Activated naive CD8-positive, alpha-beta T cell treated with anti-CD3 and anti-CD28 coated beads, Interleukin-2, amount 10 ng/mL, durations not matched to agents 7 days and 5 days (primary cell): ENCODE measurements at regions not wholly inside any gene's neighbourhood (a gene's known extent, or its start where the extent isn't known, plus 50 kb on each side); places are given as distances from the start of the nearest gene placed in this dataset.
A peak's percentile ranks its signal among the peaks of the same experiment; 100 is the strongest.
"Not testable (repeated sequence)": the region's sequence is repeated elsewhere in the genome, so short reads cannot be mapped to it uniquely, and the experiment has no call there.

Experiments
- ATAC-seq: fragments of 150-1000 bp; cut with Tn5 transposase; one replicate; pipeline ENCODE4 v1.10.0; 2021; ENCODE audit warnings: low read depth, moderate library complexity
- POLR2A ChIA-PET: fragments of 350-600 bp; sonication (Branson Sonifier 250); formaldehyde crosslinking; loops from one replicate; lab custom pipeline; 2021; ENCODE audit warnings: antibody characterized with exemption; lab: Charles Lee
- DNase-seq: peaks from one replicate; pipeline ENCODE4 v3.0.0; 2021
- H3K27ac Mint-ChIP-seq: one replicate; pipeline ENCODE4 v1.8.0; 2022; ENCODE audit warnings: mild to moderate bottlenecking, mixed read lengths
- H3K27me3 Mint-ChIP-seq: one replicate; pipeline ENCODE4 v1.8.0; 2022; ENCODE audit warnings: mild to moderate bottlenecking, moderate library complexity, mixed read lengths
- H3K36me3 Mint-ChIP-seq: one replicate; pipeline ENCODE4 v1.8.0; 2021; ENCODE audit warnings: mild to moderate bottlenecking, mixed read lengths
- H3K4me1 Mint-ChIP-seq: one replicate; pipeline ENCODE4 v1.8.0; 2021; ENCODE audit warnings: mixed read lengths
- H3K4me3 Mint-ChIP-seq: one replicate; pipeline ENCODE4 v1.8.0; 2022; ENCODE audit warnings: mild to moderate bottlenecking, moderate library complexity, mixed read lengths
- H3K9me3 Mint-ChIP-seq: one replicate; pipeline ENCODE4 v1.8.0; 2021; ENCODE audit warnings: mixed read lengths

- H3K27me3 Mint-ChIP-seq, result peaks cover 3% of the 10 kb centered on the region
- no peak for ATAC-seq
- no peaks in the 10 kb centered on the region for H3K9me3 Mint-ChIP-seq
- no peak for DNase-seq
- POLR2A ChIA-PET, result no interaction called here
- no peak overlapping the region for H3K4me3 Mint-ChIP-seq
- no peak overlapping the region for H3K27ac Mint-ChIP-seq
- H3K4me1 Mint-ChIP-seq, result no peaks in the 10 kb centered on the region
- H3K36me3 Mint-ChIP-seq, result no peaks in the 10 kb centered on the region
Observed at GRCh38 chr2:58475756-58476155, 234.6 kb upstream of the FANCL start.

GRCh38 chr2:58473165-58473564 lies 232.0 kb upstream of the FANCL start:
- ATAC-seq, result no peak
- no peak overlapping the region for H3K4me3 Mint-ChIP-seq
- H3K27ac Mint-ChIP-seq, result no peak overlapping the region
- H3K9me3 Mint-ChIP-seq, result no peaks in the 10 kb centered on the region
- POLR2A ChIA-PET, result no interaction called here
- H3K4me1 Mint-ChIP-seq, result no peaks in the 10 kb centered on the region
- peaks cover 3% of the 10 kb centered on the region for H3K27me3 Mint-ChIP-seq
- DNase-seq, result no peak
- H3K36me3 Mint-ChIP-seq, result no peaks in the 10 kb centered on the region

GRCh38 chr2:58466804-58467203 lies 225.7 kb upstream of the FANCL start:
- peaks cover 2% of the 10 kb centered on the region for H3K4me1 Mint-ChIP-seq
- H3K27ac Mint-ChIP-seq, result no peak overlapping the region
- no peak for DNase-seq
- POLR2A ChIA-PET, result no interaction called here
- ATAC-seq, result no peak
- no peaks in the 10 kb centered on the region for H3K36me3 Mint-ChIP-seq
- H3K4me3 Mint-ChIP-seq, result no peak overlapping the region
- H3K9me3 Mint-ChIP-seq, result no peaks in the 10 kb centered on the region
- no peaks in the 10 kb centered on the region for H3K27me3 Mint-ChIP-seq

- H3K36me3 Mint-ChIP-seq, H3K27ac Mint-ChIP-seq, H3K27me3 Mint-ChIP-seq, POLR2A ChIA-PET, H3K9me3 Mint-ChIP-seq, DNase-seq, H3K4me1 Mint-ChIP-seq, H3K4me3 Mint-ChIP-seq, ATAC-seq: not testable (repeated sequence)
Observed at GRCh38 chr2:58466021-58466420, 224.9 kb upstream of the FANCL start.

- ATAC-seq (no peak), DNase-seq (no peak)
- no peak overlapping the region for H3K4me3 Mint-ChIP-seq
- POLR2A ChIA-PET, result no interaction called here
- H3K27ac Mint-ChIP-seq, result no peak overlapping the region
- no peaks in the 10 kb centered on the region for H3K9me3 Mint-ChIP-seq
- H3K36me3 Mint-ChIP-seq, result no peaks in the 10 kb centered on the region
- H3K4me1 Mint-ChIP-seq, result no peaks in the 10 kb centered on the region
- H3K27me3 Mint-ChIP-seq, result peaks cover 7% of the 10 kb centered on the region
Observed at GRCh38 chr2:58460670-58461069, 219.5 kb upstream of the FANCL start.

- POLR2A ChIA-PET, result no interaction called here
- DNase-seq, result no peak
- Mint-ChIP-seq H3K9me3 (no peaks in the 10 kb centered on the region), H3K27me3 (peaks cover 14% of the 10 kb centered on the region), H3K4me3 (no peak overlapping the region), H3K4me1 (peaks cover 5% of the 10 kb centered on the region), H3K36me3 (no peaks in the 10 kb centered on the region), H3K27ac (no peak overlapping the region)
- ATAC-seq, result no peak
Observed at GRCh38 chr2:58449286-58450010, 208.3 kb upstream of the FANCL start.

- no peak overlapping the region for H3K4me3 Mint-ChIP-seq
- H3K4me1 Mint-ChIP-seq, result peaks cover 5% of the 10 kb centered on the region
- no peaks in the 10 kb centered on the region for H3K9me3 Mint-ChIP-seq
- POLR2A ChIA-PET, result no interaction called here
- DNase-seq (no peak), ATAC-seq (no peak)
- H3K27ac Mint-ChIP-seq, result no peak overlapping the region
- no peaks in the 10 kb centered on the region for H3K36me3 Mint-ChIP-seq
- H3K27me3 Mint-ChIP-seq, result peaks cover 17% of the 10 kb centered on the region
Observed at GRCh38 chr2:58448845-58449244, 207.7 kb upstream of the FANCL start.

- peak; percentile 33 for DNase-seq
- Mint-ChIP-seq H3K27me3 (peaks cover 22% of the 10 kb centered on the region), H3K4me1 (peaks cover 5% of the 10 kb centered on the region), H3K27ac (no peak overlapping the region), H3K9me3 (no peaks in the 10 kb centered on the region), H3K4me3 (no peak overlapping the region), H3K36me3 (no peaks in the 10 kb centered on the region)
- no peak for ATAC-seq
- POLR2A ChIA-PET, result no interaction called here
Observed at GRCh38 chr2:58448065-58448507, 207.0 kb upstream of the FANCL start.

- no peaks in the 10 kb centered on the region for H3K36me3 Mint-ChIP-seq
- H3K4me1 Mint-ChIP-seq, result peaks cover 5% of the 10 kb centered on the region
- ATAC-seq (no peak), DNase-seq (no peak)
- peaks cover 24% of the 10 kb centered on the region for H3K27me3 Mint-ChIP-seq
- POLR2A ChIA-PET, result no interaction called here
- H3K4me3 Mint-ChIP-seq, result no peak overlapping the region
- no peaks in the 10 kb centered on the region for H3K9me3 Mint-ChIP-seq
- no peak overlapping the region for H3K27ac Mint-ChIP-seq
Observed at GRCh38 chr2:58447586-58447985, 206.5 kb upstream of the FANCL start.

GRCh38 chr2:58441643-58442042 lies 200.5 kb upstream of the FANCL start:
- no peak overlapping the region for H3K27ac Mint-ChIP-seq
- H3K4me3 Mint-ChIP-seq, result no peak overlapping the region
- H3K36me3 Mint-ChIP-seq, result no peaks in the 10 kb centered on the region
- no peaks in the 10 kb centered on the region for H3K9me3 Mint-ChIP-seq
- POLR2A ChIA-PET, result no interaction called here
- no peaks in the 10 kb centered on the region for H3K4me1 Mint-ChIP-seq
- peaks cover 36% of the 10 kb centered on the region for H3K27me3 Mint-ChIP-seq
- DNase-seq, result no peak
- ATAC-seq, result no peak

GRCh38 chr2:58436872-58437271 lies 195.7 kb upstream of the FANCL start:
- no peak overlapping the region for H3K4me3 Mint-ChIP-seq
- H3K36me3 Mint-ChIP-seq, result no peaks in the 10 kb centered on the region
- no peak overlapping the region for H3K27ac Mint-ChIP-seq
- H3K27me3 Mint-ChIP-seq, result peaks cover 32% of the 10 kb centered on the region
- no peak for DNase-seq
- POLR2A ChIA-PET, result no interaction called here
- ATAC-seq, result no peak
- no peaks in the 10 kb centered on the region for H3K4me1 Mint-ChIP-seq
- no peaks in the 10 kb centered on the region for H3K9me3 Mint-ChIP-seq

GRCh38 chr2:58435246-58435645 lies 194.1 kb upstream of the FANCL start:
- Mint-ChIP-seq H3K27ac (no peak overlapping the region), H3K9me3 (no peaks in the 10 kb centered on the region), H3K4me1 (no peaks in the 10 kb centered on the region), H3K36me3 (no peaks in the 10 kb centered on the region), H3K4me3 (no peak overlapping the region), H3K27me3 (peaks cover 31% of the 10 kb centered on the region)
- ATAC-seq, result no peak
- POLR2A ChIA-PET, result no interaction called here
- DNase-seq, result no peak

GRCh38 chr2:58434692-58435091 lies 193.6 kb upstream of the FANCL start:
- no peaks in the 10 kb centered on the region for H3K4me1 Mint-ChIP-seq
- H3K36me3 Mint-ChIP-seq, result no peaks in the 10 kb centered on the region
- no peak overlapping the region for H3K4me3 Mint-ChIP-seq
- DNase-seq (no peak), ATAC-seq (no peak)
- no peaks in the 10 kb centered on the region for H3K9me3 Mint-ChIP-seq
- no peak overlapping the region for H3K27ac Mint-ChIP-seq
- peaks cover 33% of the 10 kb centered on the region for H3K27me3 Mint-ChIP-seq
- POLR2A ChIA-PET, result no interaction called here

GRCh38 chr2:58432491-58433170 lies 191.5 kb upstream of the FANCL start:
- ATAC-seq (no peak), DNase-seq (no peak)
- Mint-ChIP-seq H3K36me3 (peaks cover 1% of the 10 kb centered on the region), H3K27me3 (peaks cover 45% of the 10 kb centered on the region), H3K27ac (no peak overlapping the region), H3K4me3 (no peak overlapping the region), H3K4me1 (peaks cover 2% of the 10 kb centered on the region), H3K9me3 (no peaks in the 10 kb centered on the region)
- POLR2A ChIA-PET, result no interaction called here
